WTC11 (cell line): ENCODE measurements at regions not wholly inside any gene's neighbourhood (a gene's known extent, or its start where the extent isn't known, plus 50 kb on each side); places are given as distances from the start of the nearest gene placed in this dataset.

Experiments
- ATAC-seq: fragments of 200-7000 bp; cut with Tn5 transposase; 2 replicates; pipeline ENCODE4 v1.10.0; 2021; ENCODE audit warnings: mild to moderate bottlenecking, moderate library complexity
- CTCF ChIA-PET: fragments of 300-600 bp; sonication (Branson Sonifier 250); formaldehyde crosslinking; loops from one replicate; lab custom pipeline; 2021; ENCODE audit warnings: antibody characterized with exemption; lab: Charles Lee
- POLR2A ChIA-PET: fragments of 350-600 bp; sonication (Branson Sonifier 250); formaldehyde crosslinking; loops from one replicate; lab custom pipeline; 2021; ENCODE audit warnings: antibody characterized with exemption; lab: Charles Lee
- DNase-seq: peaks from one replicate; pipeline ENCODE4 v3.0.0; 2021; ENCODE audit warnings: low spot score
- H3K27ac Mint-ChIP-seq: 2 replicates; pipeline ENCODE4 v1.8.0; 2021; ENCODE audit warnings: mixed read lengths
- H3K27me3 Mint-ChIP-seq: 2 replicates; pipeline ENCODE4 v1.8.0; 2021; ENCODE audit warnings: low read depth, mild to moderate bottlenecking, moderate library complexity, mixed read lengths
- H3K36me3 Mint-ChIP-seq: 2 replicates; pipeline ENCODE4 v1.8.0; 2021; ENCODE audit warnings: mixed read lengths
- H3K4me1 Mint-ChIP-seq: 2 replicates; pipeline ENCODE4 v1.8.0; 2022; ENCODE audit warnings: mixed read lengths
- H3K4me3 Mint-ChIP-seq: 2 replicates; pipeline ENCODE4 v1.8.0; 2021; ENCODE audit warnings: mild to moderate bottlenecking, moderate library complexity, mixed read lengths
- H3K9me3 Mint-ChIP-seq: 2 replicates; pipeline ENCODE4 v1.8.0; 2021; ENCODE audit warnings: mixed read lengths
- AFF4 ChIP-seq: sonication (generic); formaldehyde crosslinking; IDR thresholded peaks from 2 replicates; pipeline ENCODE4 v1.8.1; 2023; ENCODE audit warnings: mild to moderate bottlenecking, missing genetic modification reagents, borderline replicate concordance
- ATF2 ChIP-seq: sonication (generic); formaldehyde crosslinking; IDR thresholded peaks from 2 replicates; pipeline ENCODE4 v1.8.1; 2022; ENCODE audit warnings: low read depth, missing genetic modification reagents, borderline replicate concordance
- CTCF ChIP-seq: fragments of 200-600 bp; IDR thresholded peaks from 2 replicates; pipeline ENCODE4 v1.8.0; 2022; ENCODE audit warnings: antibody characterized with exemption
- E2F5 ChIP-seq: sonication (generic); formaldehyde crosslinking; IDR thresholded peaks from 2 replicates; pipeline ENCODE4 v1.8.1; 2022; ENCODE audit warnings: mild to moderate bottlenecking, moderate library complexity, missing genetic modification reagents
- ETV6 ChIP-seq: sonication (generic); formaldehyde crosslinking; IDR thresholded peaks from 2 replicates; pipeline ENCODE4 v1.8.1; 2022; ENCODE audit warnings: mild to moderate bottlenecking, missing genetic modification reagents
- FOXJ3 ChIP-seq: sonication (generic); formaldehyde crosslinking; IDR thresholded peaks from 2 replicates; pipeline ENCODE4 v1.9.0; 2021; ENCODE audit warnings: missing genetic modification reagents, mild to moderate bottlenecking, borderline replicate concordance
- FOXP4 ChIP-seq: sonication (generic); formaldehyde crosslinking; IDR thresholded peaks from 2 replicates; pipeline ENCODE4 v1.8.0; 2022; ENCODE audit warnings: mild to moderate bottlenecking, missing genetic modification reagents
- GABPB1 ChIP-seq: sonication (generic); formaldehyde crosslinking; IDR thresholded peaks from 2 replicates; pipeline ENCODE4 v1.8.1; 2023; ENCODE audit warnings: mild to moderate bottlenecking, missing genetic modification reagents
- GTF2I ChIP-seq: fragments of 250-450 bp; sonication (Bioruptor Pico); conservative IDR thresholded peaks from 2 replicates; pipeline ENCODE4 v1.4.0; 2021; ENCODE audit warnings: mild to moderate bottlenecking
- HMGXB4 ChIP-seq: sonication (generic); formaldehyde crosslinking; IDR thresholded peaks from 2 replicates; pipeline ENCODE4 v1.8.1; 2023; ENCODE audit warnings: mild to moderate bottlenecking, moderate library complexity, missing genetic modification reagents
- JUN ChIP-seq: sonication (generic); formaldehyde crosslinking; IDR thresholded peaks from 2 replicates; pipeline ENCODE4 v1.8.0; 2023; ENCODE audit warnings: mild to moderate bottlenecking, missing genetic modification reagents
- NR1H2 ChIP-seq: sonication (generic); formaldehyde crosslinking; IDR thresholded peaks from 2 replicates; pipeline ENCODE4 v1.9.0; 2021; ENCODE audit warnings: mild to moderate bottlenecking, moderate library complexity, missing genetic modification reagents
- NR3C1 ChIP-seq: sonication (generic); formaldehyde crosslinking; conservative IDR thresholded peaks from 2 replicates; pipeline ENCODE4 v1.8.1; 2023; ENCODE audit warnings: low read depth, mild to moderate bottlenecking, missing genetic modification reagents
- SMAD4 ChIP-seq: sonication (generic); formaldehyde crosslinking; IDR thresholded peaks from 2 replicates; pipeline ENCODE4 v1.8.0; 2022; ENCODE audit warnings: mild to moderate bottlenecking, missing genetic modification reagents
- STAT6 ChIP-seq: sonication (generic); formaldehyde crosslinking; conservative IDR thresholded peaks from 2 replicates; pipeline ENCODE4 v1.8.1; 2023; ENCODE audit warnings: mild to moderate bottlenecking, low read depth, missing genetic modification reagents, moderate library complexity
- TEAD4 ChIP-seq: sonication (generic); formaldehyde crosslinking; IDR thresholded peaks from 2 replicates; pipeline ENCODE4 v1.8.0; 2022; ENCODE audit warnings: mild to moderate bottlenecking, missing genetic modification reagents
- TP53 ChIP-seq: sonication (generic); formaldehyde crosslinking; IDR thresholded peaks from 2 replicates; pipeline ENCODE4 v1.8.1; 2023; ENCODE audit warnings: mild to moderate bottlenecking, missing genetic modification reagents
- ZNF232 ChIP-seq: sonication (generic); formaldehyde crosslinking; IDR thresholded peaks from 2 replicates; pipeline ENCODE4 v1.8.0; 2022; ENCODE audit warnings: mild to moderate bottlenecking, missing genetic modification reagents
- ZNF512 ChIP-seq: sonication (generic); formaldehyde crosslinking; IDR thresholded peaks from 2 replicates; pipeline ENCODE4 v1.8.1; 2022; ENCODE audit warnings: missing genetic modification reagents, borderline replicate concordance

GRCh38 chr21:15208786-15209185 lies 144.0 kb upstream of the NRIP1 start:
- Mint-ChIP-seq H3K36me3 (no peaks in the 10 kb centered on the region), H3K4me1 (peaks cover 5% of the 10 kb centered on the region), H3K4me3 (no peak overlapping the region), H3K27ac (no peak overlapping the region), H3K9me3 (no peaks in the 10 kb centered on the region), H3K27me3 (no peaks in the 10 kb centered on the region; the same call in 1 of the 2 replicates)
- ChIA-PET POLR2A (no interaction called here), CTCF (interaction anchor here (1.2 kb wide), 1 partner anchor 345 kb away, joined by 4 read pairs; no protein-coding TSS in a partner anchor)
- no peak for TF ChIP-seq TEAD4
- no peak for TF ChIP-seq TP53 (CRISPR knock-in tag)
- TF ChIP-seq NR1H2 (CRISPR knock-in tag), result no peak
- TF ChIP-seq STAT6 (CRISPR knock-in tag), result no peak
- no peak for TF ChIP-seq FOXP4
- no peak for DNase-seq
- ATAC-seq, result no peak

GRCh38 chr21:15209224-15209623 lies 144.4 kb upstream of the NRIP1 start:
- Mint-ChIP-seq H3K27ac (no peak overlapping the region), H3K4me3 (no peak overlapping the region), H3K4me1 (peaks cover 5% of the 10 kb centered on the region), H3K27me3 (no peaks in the 10 kb centered on the region; the same call in 1 of the 2 replicates), H3K36me3 (no peaks in the 10 kb centered on the region), H3K9me3 (no peaks in the 10 kb centered on the region)
- no peak for ATAC-seq
- DNase-seq, result no peak
- ChIA-PET CTCF (interaction anchor here (1.2 kb wide), 1 partner anchor 344 kb away, joined by 4 read pairs; no protein-coding TSS in a partner anchor), POLR2A (no interaction called here)
- TF ChIP-seq AFF4 (CRISPR knock-in tag), result no peak
- no peak for TF ChIP-seq HMGXB4 (CRISPR knock-in tag)
- TF ChIP-seq ZNF232 (CRISPR knock-in tag), result no peak
- TF ChIP-seq JUN (CRISPR knock-in tag), result no peak
- no peak for TF ChIP-seq GTF2I (CRISPR knock-in tag)
- no peak for TF ChIP-seq TP53 (CRISPR knock-in tag)
- no peak for TF ChIP-seq ZNF512 (CRISPR knock-in tag)
- no peak for TF ChIP-seq CTCF
- no peak for TF ChIP-seq NR3C1 (CRISPR knock-in tag)
- TF ChIP-seq SMAD4, result no peak
- no peak for TF ChIP-seq GABPB1 (CRISPR knock-in tag)
- TF ChIP-seq FOXJ3 (CRISPR knock-in tag), result no peak
- no peak for TF ChIP-seq E2F5 (CRISPR knock-in tag)
- no peak for TF ChIP-seq ATF2 (CRISPR knock-in tag)
- TF ChIP-seq ETV6 (CRISPR knock-in tag), result no peak
